G401 (cell line): ENCODE measurements at regions not wholly inside any gene's neighbourhood (a gene's known extent, or its start where the extent isn't known, plus 50 kb on each side); places are given as distances from the start of the nearest gene placed in this dataset.
"Not testable (repeated sequence)": the region's sequence is repeated elsewhere in the genome, so short reads cannot be mapped to it uniquely, and the experiment has no call there.

Source experiments
- DNase-seq: peaks from one replicate; pipeline ENCODE4 v3.0.0-alpha.2; 2015; ENCODE audit warnings: low spot score
- in situ Hi-C: cut with HindIII; loops from 2 replicates; pipeline ENCODE4 v1.10.0; 2016; ENCODE audit warnings: low sequenced_read_pairs, mixed read lengths

DNA sequence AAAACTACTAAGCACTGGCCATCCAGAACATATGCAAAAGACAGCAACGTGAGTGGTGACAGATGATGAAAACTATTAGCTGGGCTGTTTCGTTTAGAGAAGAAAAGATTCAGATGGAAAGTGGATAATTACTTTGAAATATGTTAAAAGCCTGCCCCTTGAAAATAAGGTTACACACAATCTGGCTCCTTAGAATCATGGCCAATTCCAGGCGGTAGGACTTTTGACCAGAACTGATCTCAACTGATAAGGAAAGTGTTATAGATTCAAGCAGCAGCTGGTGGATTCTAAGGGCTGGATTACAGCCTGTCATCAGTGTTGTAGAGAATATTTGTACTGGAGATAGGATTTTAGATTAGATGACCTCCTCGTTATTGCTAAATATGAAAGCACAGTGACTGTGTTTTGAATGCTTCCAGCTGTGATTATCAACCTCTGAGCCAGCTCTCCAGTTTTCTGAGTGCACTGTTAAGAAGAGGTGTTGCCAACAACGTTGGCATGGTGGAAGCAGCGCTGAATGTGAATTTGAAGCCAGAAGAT, 75.1 kb downstream of the KBTBD2 start:
- DNase-seq, in situ Hi-C loops: not testable (repeated sequence)

DNA sequence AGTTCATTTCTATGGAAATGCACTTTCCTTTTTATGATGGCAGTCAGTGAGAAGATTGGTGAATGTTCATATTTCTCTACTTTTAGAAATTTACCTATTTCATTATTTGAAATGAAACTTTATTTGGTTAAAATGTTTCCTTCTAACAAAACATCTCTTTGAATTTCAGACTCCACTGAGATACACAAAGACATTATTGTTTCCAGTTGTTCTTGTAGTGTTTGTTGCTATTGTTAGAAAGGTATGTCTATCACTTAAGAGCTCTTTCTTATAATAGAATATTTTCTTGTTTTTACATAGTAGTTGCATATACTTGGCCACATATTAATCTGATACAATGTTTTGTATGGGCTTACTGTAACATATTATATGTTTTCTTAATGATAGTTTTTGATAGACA, 76.8 kb downstream of the KBTBD2 start:
- in situ Hi-C loops, DNase-seq: not testable (repeated sequence)

DNA sequence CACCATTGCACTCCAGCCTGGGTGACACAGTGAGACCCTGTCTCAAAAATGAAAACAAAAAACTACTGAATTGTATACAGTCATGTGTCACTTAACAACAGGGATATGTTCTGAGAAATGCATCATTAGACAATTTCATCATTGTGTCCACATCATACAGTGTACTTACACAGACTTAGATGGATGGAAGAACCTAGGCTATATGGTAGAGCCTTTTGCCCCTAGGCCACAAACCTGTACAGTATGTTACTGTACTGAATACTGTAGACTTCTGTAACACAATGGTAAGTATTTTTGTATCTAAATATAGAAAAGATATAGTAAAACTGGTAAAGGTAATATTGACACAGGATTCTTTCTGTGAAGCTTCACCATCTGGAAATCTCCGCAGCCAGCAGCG, 81.7 kb downstream of the KBTBD2 start:
- no peak for DNase-seq
- in situ Hi-C loops, result no loop called here

DNA sequence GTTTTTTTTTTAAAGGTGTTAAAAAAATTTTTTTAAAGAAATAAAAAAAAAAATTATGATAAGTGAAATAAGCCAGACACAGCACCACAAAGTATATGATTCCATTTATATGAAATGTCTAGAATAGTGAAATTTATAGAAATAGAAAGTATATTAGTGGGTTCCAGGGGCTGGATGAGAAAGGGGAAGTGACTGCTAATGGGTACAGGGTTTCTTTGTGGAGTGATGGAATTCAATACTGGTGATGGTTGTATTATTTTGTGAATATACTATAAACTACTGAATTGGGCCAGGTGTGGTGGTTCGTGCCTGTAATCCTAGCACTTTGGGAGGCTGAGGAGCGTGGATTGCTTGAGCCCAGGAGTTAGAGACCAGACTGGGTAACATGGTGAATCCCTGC, 82.2 kb downstream of the KBTBD2 start:
- in situ Hi-C loops, result no loop called here
- DNase-seq, result no peak

DNA sequence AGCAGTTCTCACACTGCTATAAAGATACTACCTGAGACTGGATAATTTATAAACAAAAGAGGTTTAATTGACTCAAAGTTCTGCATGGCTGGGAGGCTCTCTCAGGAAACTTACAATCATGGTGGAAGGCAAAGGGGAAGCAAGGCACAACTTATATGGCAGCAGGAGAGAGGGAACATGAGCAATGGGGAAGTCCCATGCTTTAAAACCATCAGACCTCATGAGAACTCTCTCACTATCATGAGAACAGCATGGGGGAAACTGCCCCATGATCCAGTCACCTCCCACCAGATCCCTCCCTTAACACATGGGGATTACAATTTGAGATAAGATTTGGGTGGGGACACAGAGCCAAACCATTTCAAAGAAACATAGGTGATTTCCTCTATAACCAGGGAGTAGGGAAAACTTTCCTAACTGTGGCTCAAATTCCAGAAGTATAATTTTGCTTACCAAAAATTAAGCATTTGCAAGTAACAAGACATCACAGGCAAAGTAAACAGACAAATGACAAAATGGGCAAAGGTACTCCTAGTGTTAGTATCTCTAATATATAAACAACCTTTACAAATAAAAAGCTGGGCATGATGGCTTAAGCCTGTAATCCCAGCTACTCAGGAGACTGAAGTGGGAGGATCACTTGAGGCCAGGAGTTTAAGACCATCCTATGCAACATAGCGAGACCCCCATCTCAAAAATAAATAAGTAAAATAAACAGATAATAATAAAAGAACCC, 88.0 kb downstream of the KBTBD2 start:
- in situ Hi-C loops, result no loop called here
- DNase-seq, result no peak

DNA sequence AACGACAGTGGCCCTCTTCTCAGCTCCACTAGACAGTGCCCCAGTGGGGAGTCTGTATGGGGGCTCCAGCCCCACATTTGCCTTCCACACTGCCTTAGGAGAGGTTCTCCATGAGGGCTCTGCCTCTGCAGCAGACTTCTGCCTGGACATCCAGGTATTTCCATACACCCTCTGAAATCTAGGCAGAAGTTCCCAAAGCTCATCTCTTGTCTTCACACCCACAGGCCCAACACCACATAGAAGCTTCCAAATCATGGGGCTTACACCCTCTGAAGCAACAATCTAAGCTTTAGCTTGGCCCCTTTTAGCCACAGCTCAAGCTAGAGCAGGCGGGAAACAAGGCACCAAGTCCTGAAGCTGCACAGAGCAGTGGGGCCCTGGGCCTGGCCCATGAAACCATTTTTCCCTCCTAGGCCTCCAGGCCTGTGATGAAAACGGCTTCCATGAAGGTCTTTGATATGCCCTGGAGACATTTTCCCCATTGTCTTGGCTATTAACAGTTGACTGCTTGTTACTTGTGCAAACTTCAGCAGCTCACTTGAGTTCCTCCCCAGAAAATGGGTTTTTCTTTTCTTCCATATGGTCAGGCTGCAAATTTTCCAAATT, 89.2 kb downstream of the KBTBD2 start:
- in situ Hi-C loops, result no loop called here
- no peak for DNase-seq

DNA sequence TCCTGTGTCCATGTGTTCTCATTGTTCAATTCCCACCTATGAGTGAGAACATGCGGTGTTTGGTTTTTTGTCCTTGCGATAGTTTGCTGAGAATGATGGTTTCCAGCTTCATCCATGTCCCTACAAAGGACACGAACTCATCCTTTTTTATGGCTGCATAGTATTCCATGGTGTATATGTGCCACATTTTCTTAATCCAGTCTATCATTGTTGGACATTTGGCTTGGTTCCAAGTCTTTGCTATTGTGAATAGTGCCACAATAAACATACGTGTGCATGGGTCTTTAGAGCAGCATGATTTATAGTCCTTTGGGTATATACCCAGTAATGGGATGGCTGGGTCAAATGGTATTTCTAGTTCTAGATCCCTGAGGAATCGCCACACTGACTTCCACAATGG, 98.5 kb downstream of the KBTBD2 start:
- in situ Hi-C loops, DNase-seq: not testable (repeated sequence)

DNA sequence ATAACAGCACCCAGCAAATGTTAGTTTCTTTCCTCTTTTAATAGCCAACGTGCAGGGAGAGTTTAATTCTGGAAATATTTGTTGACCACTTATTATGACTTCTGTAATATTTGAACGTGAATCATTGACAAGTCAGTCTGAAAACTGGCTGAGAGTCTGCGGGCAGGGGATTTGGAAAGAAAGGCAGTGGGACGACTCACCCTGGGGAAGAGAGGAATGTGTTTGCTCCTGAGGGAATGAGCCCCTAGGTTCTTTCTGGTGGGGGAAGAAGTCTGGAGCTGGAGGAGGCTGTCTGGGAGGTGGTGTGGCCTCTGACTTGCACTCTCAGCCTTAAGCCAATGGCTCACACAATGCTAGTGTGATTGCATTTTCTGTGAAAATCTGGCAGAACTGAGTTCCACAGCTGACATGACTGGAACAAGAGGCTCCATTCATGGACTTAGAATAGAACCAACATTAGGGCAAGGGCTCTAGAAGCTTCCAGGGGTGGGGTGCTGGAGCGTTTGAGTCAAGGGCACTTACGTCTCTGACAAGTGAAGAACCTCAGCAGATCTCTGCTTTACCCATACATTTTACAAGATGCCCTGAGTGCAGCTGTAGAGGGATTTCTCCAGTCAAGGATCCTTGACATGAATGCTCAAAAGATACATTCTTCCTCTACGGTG, 100.7 kb downstream of the KBTBD2 start:
- in situ Hi-C loops, DNase-seq: not testable (repeated sequence)

DNA sequence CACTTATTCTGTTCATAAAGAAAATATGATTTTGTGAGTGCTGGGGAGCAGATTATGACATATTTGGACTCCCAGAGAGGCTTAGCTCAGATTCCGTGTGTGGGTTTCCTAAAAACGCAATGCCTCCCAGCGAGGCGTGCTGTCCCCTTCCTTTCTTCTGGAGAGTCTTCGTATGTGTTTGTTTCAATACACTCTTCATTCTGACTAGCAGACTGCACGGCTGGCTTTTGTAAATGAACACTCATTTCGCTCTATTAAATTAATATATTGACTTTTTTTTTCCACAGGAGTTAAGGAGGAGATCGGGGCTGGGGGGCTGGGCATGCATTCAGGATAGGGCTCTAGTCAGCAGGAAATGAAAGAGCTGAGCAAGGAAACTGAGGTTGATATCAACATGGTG, 102.3 kb downstream of the KBTBD2 start:
- DNase-seq, in situ Hi-C loops: not testable (repeated sequence)

DNA sequence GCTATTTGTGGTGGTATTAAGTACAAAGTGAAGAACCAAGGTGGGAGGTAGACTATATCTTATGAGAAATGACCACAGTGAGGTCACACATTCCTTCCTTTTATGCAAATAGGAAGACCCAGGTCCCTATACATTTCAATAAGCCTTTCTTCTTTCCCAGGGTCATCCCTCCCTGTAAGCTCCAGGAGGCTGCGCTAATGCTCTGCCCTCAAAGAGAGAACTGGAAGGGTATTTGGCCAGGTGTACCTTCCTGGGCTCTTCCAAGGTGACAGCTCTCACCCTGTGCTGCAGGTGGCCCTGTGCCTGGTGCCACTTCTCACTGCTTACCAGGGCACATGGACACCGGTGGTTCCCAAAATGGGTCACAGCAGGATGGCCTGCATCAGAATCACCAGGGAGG, 103.4 kb downstream of the KBTBD2 start:
- in situ Hi-C loops, DNase-seq: not testable (repeated sequence)

DNA sequence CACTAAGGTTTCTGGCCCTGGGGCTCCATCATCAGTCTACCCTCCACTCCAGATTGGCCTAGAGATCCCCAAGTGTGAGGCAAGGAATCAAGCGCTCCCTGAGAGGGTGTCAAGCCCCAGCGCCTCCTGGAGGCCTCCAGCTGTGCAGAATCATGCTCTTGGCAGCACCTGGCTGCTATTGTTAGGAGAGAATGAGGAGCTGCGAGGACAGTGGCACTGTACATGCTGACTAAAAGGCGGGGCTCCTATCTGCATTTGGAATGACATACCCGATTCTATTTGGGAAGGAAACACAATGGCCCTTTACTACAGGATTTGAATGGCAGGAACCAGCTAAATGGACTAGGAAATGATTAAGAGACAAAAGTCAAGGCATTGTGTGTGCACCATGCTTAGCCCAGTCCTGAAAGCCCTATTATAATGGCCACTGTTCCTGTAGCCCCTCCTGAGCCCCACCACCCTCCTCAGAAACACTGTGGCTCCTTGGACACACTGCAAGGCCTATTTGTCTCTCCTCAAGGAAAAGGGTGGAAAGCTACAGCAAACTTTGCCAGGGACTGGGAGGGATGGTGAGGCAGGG, 106.1 kb downstream of the KBTBD2 start:
- in situ Hi-C loops, DNase-seq: not testable (repeated sequence)

DNA sequence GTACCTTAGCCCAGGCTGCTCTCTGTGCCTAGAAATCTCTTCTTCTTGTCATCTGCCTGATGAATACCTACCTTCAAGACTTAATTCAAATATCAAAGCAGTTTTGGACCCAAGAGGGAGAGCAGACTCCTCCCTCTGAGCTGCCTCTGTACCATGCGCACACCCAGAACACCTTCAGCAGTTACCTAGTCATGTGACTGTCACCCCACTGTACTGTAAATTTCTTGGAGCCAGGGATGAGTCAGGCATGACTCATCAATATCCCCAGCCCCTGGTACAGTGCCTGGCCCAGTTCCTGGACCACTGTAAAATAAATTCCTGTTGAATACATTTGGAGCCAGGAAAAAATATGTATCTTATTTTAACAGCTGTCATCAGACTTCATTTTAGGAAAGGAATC, 111.7 kb downstream of the KBTBD2 start:
- DNase-seq, in situ Hi-C loops: not testable (repeated sequence)

DNA sequence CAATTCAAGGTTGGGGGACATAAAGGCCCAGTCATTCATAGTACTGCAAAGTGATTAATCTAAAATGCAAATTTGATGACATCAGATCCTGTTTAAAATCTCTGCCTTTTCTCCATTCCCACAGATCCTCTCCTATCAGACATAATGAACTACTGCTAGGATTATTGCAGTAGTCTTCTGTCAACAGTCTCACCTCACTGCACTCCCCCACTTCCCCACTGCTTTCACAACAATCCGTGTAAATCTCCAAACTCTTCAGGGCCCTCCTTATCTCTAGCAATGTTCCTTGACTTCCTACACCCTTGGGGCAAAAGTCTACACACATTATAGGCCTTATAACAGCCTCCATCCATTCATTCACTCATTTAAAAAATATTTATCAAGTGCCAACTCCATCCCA, 112.4 kb downstream of the KBTBD2 start:
- in situ Hi-C loops, result no loop called here
- no peak for DNase-seq

DNA sequence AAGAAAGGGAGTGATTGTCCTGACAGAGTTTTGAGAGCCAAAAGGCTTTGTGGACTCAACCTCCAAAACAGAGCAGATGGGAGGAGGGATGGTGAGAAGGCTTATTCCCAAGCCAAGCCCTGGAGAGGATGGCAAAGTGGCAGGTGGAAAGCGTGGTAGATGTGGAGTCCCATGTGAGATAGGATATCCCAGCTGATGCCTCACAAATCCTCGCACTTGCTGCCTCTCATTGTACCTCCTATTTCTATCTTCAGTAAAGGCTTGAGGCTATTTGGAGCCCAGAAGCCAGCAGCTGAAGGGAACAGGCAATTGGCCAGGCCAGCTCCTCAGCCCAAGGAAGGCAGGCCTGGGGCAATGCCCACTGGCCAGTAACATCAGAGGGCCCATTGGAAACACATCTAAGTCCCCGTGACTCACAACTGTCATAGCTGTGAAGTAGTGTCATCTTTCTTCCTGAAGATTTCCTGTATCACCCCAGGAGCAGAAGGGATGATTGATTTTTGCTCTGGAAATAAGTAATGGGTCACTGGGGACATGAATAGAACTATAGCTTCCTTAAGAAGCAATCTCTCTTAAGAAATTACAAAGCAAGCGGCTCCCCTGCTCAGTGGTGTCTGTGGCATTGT, 114.4 kb downstream of the KBTBD2 start:
- DNase-seq, in situ Hi-C loops: not testable (repeated sequence)

DNA sequence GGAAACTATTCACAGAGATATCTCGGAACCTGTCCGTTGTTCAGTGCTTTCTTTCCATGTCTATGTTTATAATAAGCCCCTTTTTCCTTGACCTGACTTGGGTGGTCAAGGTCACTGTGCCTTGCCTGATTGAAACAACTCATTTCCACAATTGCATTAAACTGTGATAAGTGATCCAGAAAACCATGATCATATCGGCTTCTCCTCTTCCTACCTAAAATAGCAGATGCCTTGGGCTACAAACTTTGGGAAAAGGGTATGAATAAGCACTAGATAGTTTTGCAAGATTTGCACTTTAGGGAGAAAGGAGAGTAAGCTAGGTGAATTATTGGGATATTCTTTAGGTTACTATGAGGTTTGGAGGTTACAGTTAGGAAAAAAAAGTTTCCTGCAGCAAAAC, 115.2 kb downstream of the KBTBD2 start:
- in situ Hi-C loops, DNase-seq: not testable (repeated sequence)

DNA sequence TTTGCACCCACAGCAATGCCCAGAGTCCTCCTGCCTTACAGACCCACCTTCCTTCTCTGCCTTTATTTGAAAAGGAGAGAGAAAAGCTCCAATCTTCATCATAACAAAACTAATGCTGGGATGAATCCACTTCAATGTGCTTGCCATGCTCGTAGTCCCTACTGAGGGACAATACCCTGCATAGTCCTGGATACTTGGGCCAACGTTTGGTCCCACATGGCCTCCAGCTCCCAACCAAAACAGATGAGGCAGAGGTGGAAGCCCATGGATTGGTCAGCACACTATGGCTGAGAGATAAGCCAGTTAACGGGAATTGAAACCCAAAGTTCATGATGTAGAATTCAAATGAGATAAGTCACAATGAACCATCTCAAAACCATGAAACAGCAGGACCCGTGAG, 115.8 kb downstream of the KBTBD2 start:
- in situ Hi-C loops, DNase-seq: not testable (repeated sequence)

DNA sequence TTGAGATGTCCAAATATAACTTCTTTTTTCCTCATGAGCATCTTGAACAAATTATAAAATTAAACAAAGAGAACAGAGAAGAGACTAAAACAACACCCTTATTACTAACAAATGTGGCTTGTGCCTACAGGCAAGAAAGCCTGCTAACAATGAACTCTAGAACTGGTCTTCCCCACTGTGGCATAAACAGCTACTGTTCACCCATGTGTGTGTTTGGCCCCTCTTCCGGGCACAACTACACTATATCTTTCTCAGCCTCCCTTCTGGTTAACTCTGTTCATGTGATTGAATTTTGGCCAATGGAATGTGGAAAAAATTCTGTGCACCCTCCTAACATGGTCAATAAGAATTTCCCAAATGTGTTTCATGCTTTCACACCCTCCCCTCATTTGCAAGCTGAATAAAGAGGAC, 117.0 kb downstream of the KBTBD2 start:
- in situ Hi-C loops, result no loop called here

DNA sequence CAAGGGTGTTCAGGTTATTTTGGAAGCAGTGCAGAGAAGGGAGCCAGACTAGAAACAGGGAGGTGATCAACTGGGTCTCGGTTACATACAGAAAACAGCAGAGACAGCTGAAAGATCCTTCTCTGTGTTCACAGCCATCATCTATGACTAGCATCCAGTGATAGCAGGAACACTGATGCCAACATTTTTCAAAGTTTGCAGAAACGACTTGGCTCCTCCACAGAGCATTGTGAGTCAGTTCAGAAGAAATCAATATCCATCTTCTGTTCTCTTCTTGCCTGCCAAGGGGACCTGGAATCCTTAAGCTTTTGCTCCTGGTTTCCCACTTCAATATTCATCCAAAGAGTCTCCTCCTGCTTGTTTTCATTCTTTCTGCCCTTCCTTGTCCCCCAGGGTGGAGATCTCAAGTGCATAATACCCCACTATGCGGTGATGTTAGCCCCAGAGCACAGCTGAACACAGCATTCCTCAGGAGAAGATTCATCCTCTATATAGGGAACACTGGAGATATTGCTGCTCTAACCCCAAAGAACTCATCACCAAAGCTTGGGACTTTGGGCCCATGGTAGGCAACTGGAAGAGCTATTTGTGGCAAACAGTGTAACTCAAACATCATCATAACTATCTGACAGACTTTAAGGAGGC, 122.6 kb downstream of the KBTBD2 start:
- DNase-seq, in situ Hi-C loops: not testable (repeated sequence)

More for the DNA sequence above, 117.0 kb downstream of the KBTBD2 start:
- DNase-seq, result no peak

DNA sequence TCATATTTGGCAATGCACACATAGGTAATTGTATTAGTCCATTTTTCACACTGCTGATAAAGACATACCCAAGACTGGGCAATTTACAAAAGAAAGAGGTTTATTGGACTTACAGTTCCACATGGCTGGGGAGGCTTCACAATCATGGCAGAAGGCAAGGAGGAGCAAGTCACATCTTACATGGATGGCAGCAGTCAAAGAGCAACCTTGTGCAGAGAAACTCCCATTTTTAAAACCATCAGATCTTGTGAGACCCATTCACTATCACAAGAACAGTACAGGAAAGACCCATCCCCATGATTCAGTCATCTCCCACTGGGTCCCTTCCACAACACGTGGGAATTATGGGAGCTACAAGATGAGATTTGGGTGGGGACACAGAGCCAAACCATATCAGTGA, 123.2 kb downstream of the KBTBD2 start:
- in situ Hi-C loops, DNase-seq: not testable (repeated sequence)
